ENCODE measurements at regions not wholly inside any gene's neighbourhood (a gene's known extent, or its start where the extent isn't known, plus 50 kb on each side); places are given as distances from the start of the nearest gene placed in this dataset.
A peak's percentile ranks its signal among the peaks of the same experiment; 100 is the strongest.
"Not testable (repeated sequence)": the region's sequence is repeated elsewhere in the genome, so short reads cannot be mapped to it uniquely, and the experiment has no call there.

- no peak for TF ChIP-seq CTCF (conservative IDR thresholded peaks at IDR 0.05)
- no peak overlapping the region for H3K27ac ChIP-seq
Observed at GRCh38 chr7:112951070-112951469, 135.6 kb downstream of the GPR85 start.

- H3K27ac ChIP-seq, result not testable (repeated sequence)
Observed at GRCh38 chr7:112949682-112950081, 136.9 kb downstream of the GPR85 start.

GRCh38 chr7:112946350-112946749, 140.3 kb downstream of the GPR85 start:
- no peak for TF ChIP-seq CTCF (conservative IDR thresholded peaks at IDR 0.05)

GRCh38 chr7:112945046-112945445, 141.6 kb downstream of the GPR85 start:
- no peak overlapping the region for H3K27ac ChIP-seq
- TF ChIP-seq CTCF (conservative IDR thresholded peaks at IDR 0.05), result no peak

More at GRCh38 chr7:112946350-112946749, 140.3 kb downstream of the GPR85 start:
- H3K27ac ChIP-seq, result no peak overlapping the region

GRCh38 chr7:112942981-112943380, 143.6 kb downstream of the GPR85 start:
- TF ChIP-seq CTCF (conservative IDR thresholded peaks at IDR 0.05), result no peak
- no peak overlapping the region for H3K27ac ChIP-seq

- not testable (repeated sequence) for H3K27ac ChIP-seq
Observed at GRCh38 chr7:112942125-112942524, 144.5 kb downstream of the GPR85 start.

GRCh38 chr7:112940314-112940732, 146.3 kb downstream of the GPR85 start:
- TF ChIP-seq CTCF (conservative IDR thresholded peaks at IDR 0.05), result no peak
- H3K27ac ChIP-seq, result peak overlapping the region; percentile 80

- peak overlapping the region; percentile 80 for H3K27ac ChIP-seq
- no peak for TF ChIP-seq CTCF (conservative IDR thresholded peaks at IDR 0.05)
Observed at GRCh38 chr7:112939574-112940313, 146.9 kb downstream of the GPR85 start.
